ENCODE measurements at regions not wholly inside any gene's neighbourhood (a gene's known extent, or its start where the extent isn't known, plus 50 kb on each side); places are given as distances from the start of the nearest gene placed in this dataset.
"Not testable (repeated sequence)": the region's sequence is repeated elsewhere in the genome, so short reads cannot be mapped to it uniquely, and the experiment has no call there.

DNA sequence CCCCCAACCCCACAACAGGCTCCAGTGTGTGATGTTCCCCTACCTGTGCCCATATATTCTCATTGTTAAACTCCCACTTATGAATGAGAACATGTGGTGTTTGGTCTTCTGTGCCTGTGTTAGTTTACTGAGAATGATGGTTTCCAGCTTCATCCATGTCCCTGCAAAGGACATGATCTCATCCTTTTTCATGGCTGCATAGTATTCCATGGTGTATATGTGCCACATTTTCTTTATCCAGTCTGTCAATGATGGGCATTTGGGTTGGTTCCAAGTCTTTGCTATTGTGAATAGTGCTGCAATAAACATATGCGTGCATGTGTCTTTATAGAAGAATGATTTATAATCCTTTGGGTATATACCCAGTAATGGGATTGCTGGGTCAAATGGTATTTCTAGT lies 233.0 kb downstream of the FZD1 start:
- H3K27me3 ChIP-seq (ENCODE audit: insufficient read depth, low read depth, low read length); H3K4me2 ChIP-seq (ENCODE audit: low read length); H3K4me3 ChIP-seq (ENCODE audit: low read length); H3F3A ChIP-seq (ENCODE audit: insufficient read depth, low read length, poor library complexity, severe bottlenecking); H2AFZ ChIP-seq (ENCODE audit: low read depth, low read length); H3K9me2 ChIP-seq (ENCODE audit: insufficient read depth, low read length); H4K20me1 ChIP-seq (ENCODE audit: insufficient read depth); H3K79me2 ChIP-seq (replicated peaks; ENCODE audit: insufficient read depth, low read length); H3K36me3 ChIP-seq (ENCODE audit: insufficient read depth, low read length); H3K27ac ChIP-seq (ENCODE audit: low read length); H3K9ac ChIP-seq (ENCODE audit: low read length); H3K9me3 ChIP-seq (ENCODE audit: low read length): not testable (repeated sequence)

DNA sequence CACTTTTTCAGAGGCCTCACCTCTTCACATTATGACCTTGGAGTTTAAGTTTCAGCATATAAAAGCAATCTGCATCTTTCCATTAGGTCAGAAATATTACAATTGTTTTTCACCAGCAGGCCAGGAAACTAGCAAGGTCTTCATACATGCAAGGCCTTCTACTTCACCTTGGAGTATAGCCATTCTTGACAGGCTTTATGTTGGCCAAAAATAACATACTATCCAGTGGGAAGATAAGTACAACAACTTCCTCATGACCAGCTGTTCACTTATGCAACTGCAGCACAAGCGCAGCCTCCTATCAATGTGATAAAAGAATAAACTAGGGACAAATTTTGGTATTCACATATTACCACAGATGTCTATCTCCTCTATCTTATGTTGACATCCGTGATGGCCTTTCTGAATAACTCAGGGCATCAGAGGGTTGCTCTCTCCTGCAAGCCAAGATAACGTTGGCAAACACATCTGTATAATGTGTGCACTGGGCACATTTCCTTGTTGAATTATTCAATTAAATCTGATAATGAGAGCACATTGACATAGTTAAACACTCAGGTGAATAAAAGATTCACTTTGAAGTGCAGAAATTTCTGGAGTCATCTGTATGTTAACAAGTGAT lies 239.8 kb downstream of the FZD1 start:
- Histone ChIP-seq H2AFZ (ENCODE audit: low read depth, low read length) (no peak overlapping the region), H3K27ac (ENCODE audit: low read length) (no peak overlapping the region), H3K9me3 (ENCODE audit: low read length) (no peaks in the 10 kb centered on the region), H3K9me2 (ENCODE audit: insufficient read depth, low read length) (no peaks in the 10 kb centered on the region), H3K27me3 (ENCODE audit: insufficient read depth, low read depth, low read length) (no peaks in the 10 kb centered on the region), H3F3A (ENCODE audit: insufficient read depth, low read length, poor library complexity, severe bottlenecking) (no peaks in the 10 kb centered on the region), H3K9ac (ENCODE audit: low read length) (no peak overlapping the region), H3K4me3 (ENCODE audit: low read length) (no peak overlapping the region), H3K36me3 (ENCODE audit: insufficient read depth, low read length) (no peaks in the 10 kb centered on the region), H3K4me2 (ENCODE audit: low read length) (no peak overlapping the region), H4K20me1 (ENCODE audit: insufficient read depth) (no peaks in the 10 kb centered on the region), H3K79me2 (replicated peaks; ENCODE audit: insufficient read depth, low read length) (no peaks in the 10 kb centered on the region)
- TF ChIP-seq EP300 (conservative IDR thresholded peaks at IDR 0.05; ENCODE audit: poor library complexity, severe bottlenecking), result no peak
- TF ChIP-seq POLR2AphosphoS5 (IDR thresholded peaks at IDR 0.05), result no peak
- TF ChIP-seq, protein P1, sequence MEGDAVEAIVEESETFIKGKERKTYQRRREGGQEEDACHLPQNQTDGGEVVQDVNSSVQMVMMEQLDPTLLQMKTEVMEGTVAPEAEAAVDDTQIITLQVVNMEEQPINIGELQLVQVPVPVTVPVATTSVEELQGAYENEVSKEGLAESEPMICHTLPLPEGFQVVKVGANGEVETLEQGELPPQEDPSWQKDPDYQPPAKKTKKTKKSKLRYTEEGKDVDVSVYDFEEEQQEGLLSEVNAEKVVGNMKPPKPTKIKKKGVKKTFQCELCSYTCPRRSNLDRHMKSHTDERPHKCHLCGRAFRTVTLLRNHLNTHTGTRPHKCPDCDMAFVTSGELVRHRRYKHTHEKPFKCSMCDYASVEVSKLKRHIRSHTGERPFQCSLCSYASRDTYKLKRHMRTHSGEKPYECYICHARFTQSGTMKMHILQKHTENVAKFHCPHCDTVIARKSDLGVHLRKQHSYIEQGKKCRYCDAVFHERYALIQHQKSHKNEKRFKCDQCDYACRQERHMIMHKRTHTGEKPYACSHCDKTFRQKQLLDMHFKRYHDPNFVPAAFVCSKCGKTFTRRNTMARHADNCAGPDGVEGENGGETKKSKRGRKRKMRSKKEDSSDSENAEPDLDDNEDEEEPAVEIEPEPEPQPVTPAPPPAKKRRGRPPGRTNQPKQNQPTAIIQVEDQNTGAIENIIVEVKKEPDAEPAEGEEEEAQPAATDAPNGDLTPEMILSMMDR (IDR thresholded peaks at IDR 0.05; ENCODE audit: poor library complexity, severe bottlenecking), result no peak
- no peak for TF ChIP-seq MXI1 (conservative IDR thresholded peaks at IDR 0.05; ENCODE audit: poor library complexity, severe bottlenecking)
- no peak for TF ChIP-seq TAF1 (IDR thresholded peaks at IDR 0.05; ENCODE audit: low read depth)
- no peak for TF ChIP-seq RAD21 (conservative IDR thresholded peaks at IDR 0.05)
- no peak for TF ChIP-seq SMC3 (conservative IDR thresholded peaks at IDR 0.05; ENCODE audit: poor library complexity)
- TF ChIP-seq EZH2 (IDR thresholded peaks at IDR 0.05; ENCODE audit: borderline replicate concordance, insufficient read depth, low read length, poor library complexity, severe bottlenecking), result no peak
- TF ChIP-seq, protein P2, sequence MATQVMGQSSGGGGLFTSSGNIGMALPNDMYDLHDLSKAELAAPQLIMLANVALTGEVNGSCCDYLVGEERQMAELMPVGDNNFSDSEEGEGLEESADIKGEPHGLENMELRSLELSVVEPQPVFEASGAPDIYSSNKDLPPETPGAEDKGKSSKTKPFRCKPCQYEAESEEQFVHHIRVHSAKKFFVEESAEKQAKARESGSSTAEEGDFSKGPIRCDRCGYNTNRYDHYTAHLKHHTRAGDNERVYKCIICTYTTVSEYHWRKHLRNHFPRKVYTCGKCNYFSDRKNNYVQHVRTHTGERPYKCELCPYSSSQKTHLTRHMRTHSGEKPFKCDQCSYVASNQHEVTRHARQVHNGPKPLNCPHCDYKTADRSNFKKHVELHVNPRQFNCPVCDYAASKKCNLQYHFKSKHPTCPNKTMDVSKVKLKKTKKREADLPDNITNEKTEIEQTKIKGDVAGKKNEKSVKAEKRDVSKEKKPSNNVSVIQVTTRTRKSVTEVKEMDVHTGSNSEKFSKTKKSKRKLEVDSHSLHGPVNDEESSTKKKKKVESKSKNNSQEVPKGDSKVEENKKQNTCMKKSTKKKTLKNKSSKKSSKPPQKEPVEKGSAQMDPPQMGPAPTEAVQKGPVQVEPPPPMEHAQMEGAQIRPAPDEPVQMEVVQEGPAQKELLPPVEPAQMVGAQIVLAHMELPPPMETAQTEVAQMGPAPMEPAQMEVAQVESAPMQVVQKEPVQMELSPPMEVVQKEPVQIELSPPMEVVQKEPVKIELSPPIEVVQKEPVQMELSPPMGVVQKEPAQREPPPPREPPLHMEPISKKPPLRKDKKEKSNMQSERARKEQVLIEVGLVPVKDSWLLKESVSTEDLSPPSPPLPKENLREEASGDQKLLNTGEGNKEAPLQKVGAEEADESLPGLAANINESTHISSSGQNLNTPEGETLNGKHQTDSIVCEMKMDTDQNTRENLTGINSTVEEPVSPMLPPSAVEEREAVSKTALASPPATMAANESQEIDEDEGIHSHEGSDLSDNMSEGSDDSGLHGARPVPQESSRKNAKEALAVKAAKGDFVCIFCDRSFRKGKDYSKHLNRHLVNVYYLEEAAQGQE (IDR thresholded peaks at IDR 0.05; ENCODE audit: borderline replicate concordance), result no peak

DNA sequence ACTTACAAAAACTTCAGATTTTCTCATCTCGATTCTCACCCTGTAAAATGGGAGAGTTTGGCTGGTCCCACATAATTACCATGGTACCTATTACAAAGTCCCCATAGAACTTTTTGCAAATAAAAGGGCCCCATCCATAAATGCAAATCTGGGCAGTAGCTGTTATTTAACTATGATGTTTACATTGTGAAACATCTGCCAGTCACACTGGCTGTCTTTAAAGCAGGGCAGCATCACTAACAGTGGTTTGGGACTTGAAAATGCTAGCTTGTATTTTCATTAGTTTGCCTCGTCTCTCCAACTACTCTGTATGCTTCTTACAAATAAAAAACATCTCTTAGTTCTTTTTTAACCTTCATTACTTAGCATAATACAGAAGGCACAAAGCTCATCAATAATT lies 240.7 kb downstream of the FZD1 start:
- Histone ChIP-seq H3F3A (ENCODE audit: insufficient read depth, low read length, poor library complexity, severe bottlenecking) (no peaks in the 10 kb centered on the region), H3K79me2 (replicated peaks; ENCODE audit: insufficient read depth, low read length) (no peaks in the 10 kb centered on the region), H3K9ac (ENCODE audit: low read length) (no peak overlapping the region), H3K27ac (ENCODE audit: low read length) (no peak overlapping the region), H3K27me3 (ENCODE audit: insufficient read depth, low read depth, low read length) (no peaks in the 10 kb centered on the region), H3K4me2 (ENCODE audit: low read length) (no peak overlapping the region), H3K36me3 (ENCODE audit: insufficient read depth, low read length) (no peaks in the 10 kb centered on the region), H4K20me1 (ENCODE audit: insufficient read depth) (no peaks in the 10 kb centered on the region), H2AFZ (ENCODE audit: low read depth, low read length) (no peak overlapping the region), H3K9me2 (ENCODE audit: insufficient read depth, low read length) (no peaks in the 10 kb centered on the region), H3K9me3 (ENCODE audit: low read length) (no peaks in the 10 kb centered on the region), H3K4me3 (ENCODE audit: low read length) (no peak overlapping the region)
- TF ChIP-seq RAD21 (conservative IDR thresholded peaks at IDR 0.05) (no peak), EP300 (conservative IDR thresholded peaks at IDR 0.05; ENCODE audit: poor library complexity, severe bottlenecking) (no peak)

DNA sequence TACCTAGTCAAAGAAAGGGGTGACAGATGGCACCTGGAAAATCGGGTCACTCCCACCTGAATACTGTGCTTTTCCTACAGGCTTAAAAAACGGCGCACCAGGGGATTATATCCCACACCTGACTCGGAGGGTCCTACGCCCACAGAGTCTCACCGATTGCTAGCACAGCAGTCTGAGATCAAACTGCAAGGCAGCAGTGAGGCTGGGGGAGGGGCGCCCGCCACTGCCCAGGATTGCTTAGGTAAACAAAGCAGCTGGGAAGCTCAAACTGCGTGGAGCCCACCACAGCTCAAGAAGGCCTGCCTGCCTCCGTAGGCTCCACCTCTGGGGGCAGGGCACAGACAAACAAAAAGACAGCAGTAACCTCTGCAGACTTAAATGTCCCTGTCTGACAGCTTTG lies 242.7 kb downstream of the FZD1 start:
- H4K20me1 ChIP-seq (ENCODE audit: insufficient read depth); H3K9ac ChIP-seq (ENCODE audit: low read length); H3K27ac ChIP-seq (ENCODE audit: low read length); H3K79me2 ChIP-seq (replicated peaks; ENCODE audit: insufficient read depth, low read length); H3K27me3 ChIP-seq (ENCODE audit: insufficient read depth, low read depth, low read length); H2AFZ ChIP-seq (ENCODE audit: low read depth, low read length); H3K36me3 ChIP-seq (ENCODE audit: insufficient read depth, low read length); H3K9me3 ChIP-seq (ENCODE audit: low read length); H3K4me3 ChIP-seq (ENCODE audit: low read length); H3K9me2 ChIP-seq (ENCODE audit: insufficient read depth, low read length); H3F3A ChIP-seq (ENCODE audit: insufficient read depth, low read length, poor library complexity, severe bottlenecking); H3K4me2 ChIP-seq (ENCODE audit: low read length): not testable (repeated sequence)

DNA sequence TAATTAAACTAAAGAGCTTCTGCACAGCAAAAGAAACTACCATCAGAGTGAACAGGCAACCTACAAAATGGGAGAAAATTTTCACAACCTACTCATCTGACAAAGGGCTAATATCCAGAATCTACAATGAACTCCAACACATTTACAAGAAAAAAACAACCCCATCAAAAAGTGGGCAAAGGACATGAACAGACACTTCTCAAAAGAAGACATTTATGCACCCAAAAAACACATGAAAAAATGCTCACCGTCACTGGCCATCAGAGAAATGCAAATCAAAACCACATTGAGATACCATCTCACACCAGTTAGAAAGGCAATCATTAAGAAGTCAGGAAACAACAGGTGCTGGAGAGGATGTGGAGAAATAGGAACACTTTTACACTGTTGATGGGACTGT lies 247.6 kb downstream of the FZD1 start:
- not testable (repeated sequence) for H3K4me2 ChIP-seq (ENCODE audit: low read length); H3K9me3 ChIP-seq (ENCODE audit: low read length); H3F3A ChIP-seq (ENCODE audit: insufficient read depth, low read length, poor library complexity, severe bottlenecking); H3K9ac ChIP-seq (ENCODE audit: low read length); H4K20me1 ChIP-seq (ENCODE audit: insufficient read depth); H3K36me3 ChIP-seq (ENCODE audit: insufficient read depth, low read length); H3K79me2 ChIP-seq (replicated peaks; ENCODE audit: insufficient read depth, low read length); H3K4me3 ChIP-seq (ENCODE audit: low read length); H3K27me3 ChIP-seq (ENCODE audit: insufficient read depth, low read depth, low read length); H2AFZ ChIP-seq (ENCODE audit: low read depth, low read length); H3K9me2 ChIP-seq (ENCODE audit: insufficient read depth, low read length); H3K27ac ChIP-seq (ENCODE audit: low read length)

Measured in neural cell (in vitro differentiated cells).